GM19468 (cell line): ENCODE measurements at regions not wholly inside any gene's neighbourhood (a gene's known extent, or its start where the extent isn't known, plus 50 kb on each side); places are given as distances from the start of the nearest gene placed in this dataset.

Experiments used
- ATAC-seq: cut with Tn5 transposase; IDR thresholded peaks from one replicate; pipeline ENCODE4 v1.9.1; 2021; ENCODE audit warnings: mild to moderate bottlenecking, moderate library complexity, moderate number of reproducible peaks; ENCODE audit not compliant: unreplicated experiment; ENCODE audit errors: extremely low read depth

- no peak for ATAC-seq
Measured at GRCh38 chr3:56986347-56986746, 74.1 kb upstream of the SPATA12 start.

GRCh38 chr3:56985878-56986277 lies 74.6 kb upstream of the SPATA12 start:
- no peak for ATAC-seq

GRCh38 chr3:56985460-56985859 lies 75.0 kb upstream of the SPATA12 start:
- no peak for ATAC-seq

GRCh38 chr3:56983427-56983826 lies 77.0 kb upstream of the SPATA12 start:
- no peak for ATAC-seq

GRCh38 chr3:56981445-56982230 lies 78.8 kb upstream of the SPATA12 start:
- ATAC-seq, result no peak

GRCh38 chr3:56980798-56981390 lies 79.6 kb upstream of the SPATA12 start:
- ATAC-seq, result no peak

GRCh38 chr3:56980243-56980642 lies 80.2 kb upstream of the SPATA12 start:
- ATAC-seq, result no peak

- no peak for ATAC-seq
Measured at GRCh38 chr3:56979791-56980190, 80.7 kb upstream of the SPATA12 start.

- no peak for ATAC-seq
Measured at GRCh38 chr3:56977561-56977889, 82.9 kb upstream of the SPATA12 start.

- no peak for ATAC-seq
Measured at GRCh38 chr3:56976651-56977560, 83.6 kb upstream of the SPATA12 start.

- no peak for ATAC-seq
Measured at GRCh38 chr3:56975567-56975966, 84.9 kb upstream of the SPATA12 start.

GRCh38 chr3:56974247-56974930 lies 86.1 kb upstream of the SPATA12 start:
- ATAC-seq, result no peak

- ATAC-seq, result no peak
Measured at GRCh38 chr3:56971816-56972215, 88.6 kb upstream of the SPATA12 start.

- no peak for ATAC-seq
Measured at GRCh38 chr3:56971261-56971660, 89.2 kb upstream of the SPATA12 start.

GRCh38 chr3:56970461-56970879 lies 90.0 kb upstream of the SPATA12 start:
- no peak for ATAC-seq

- ATAC-seq, result no peak
Measured at GRCh38 chr3:56969851-56970250, 90.6 kb upstream of the SPATA12 start.

GRCh38 chr3:56966509-56966908 lies 94.0 kb upstream of the SPATA12 start:
- no peak for ATAC-seq

- no peak for ATAC-seq
Measured at GRCh38 chr3:56966104-56966503, 94.4 kb upstream of the SPATA12 start.

GRCh38 chr3:56962922-56963321 lies 97.5 kb upstream of the SPATA12 start:
- no peak for ATAC-seq

GRCh38 chr3:56962206-56962605 lies 98.3 kb upstream of the SPATA12 start:
- ATAC-seq, result no peak
